Uterus (tissue), 2 donors: ENCODE measurements at regions not wholly inside any gene's neighbourhood (a gene's known extent, or its start where the extent isn't known, plus 50 kb on each side); places are given as distances from the start of the nearest gene placed in this dataset.

ENCODE experiments used
- CTCF ChIP-seq, 4 experiments: fragments of 200-600 bp in 2 of 4; fragments of 450-650 bp in 2 of 4; sonication (generic) in 2 of 4; IDR thresholded peaks; one replicate each; pipeline ENCODE4 v1.5.1; 2016 to 2019; ENCODE audit warnings: antibody characterized with exemption in 4 of 4, mild to moderate bottlenecking in 2 of 4, moderate library complexity in 1 of 4
- POLR2A ChIP-seq, 2 donors: fragments of 450-650 bp; IDR thresholded peaks; one replicate each; pipeline ENCODE4 v1.6.1; 2016; ENCODE audit warnings: antibody characterized with exemption in 2 of 2, mild to moderate bottlenecking in 1 of 2, moderate library complexity in 1 of 2

- no peak for TF ChIP-seq CTCF (IDR thresholded peaks at IDR 0.05)
- TF ChIP-seq POLR2A (IDR thresholded peaks at IDR 0.05), result no peak
These were observed 131.0 kb upstream of the RORB start for GRCh38 chr9:74366111-74366510.
